ENCODE measurements at regions not wholly inside any gene's neighbourhood (a gene's known extent, or its start where the extent isn't known, plus 50 kb on each side); places are given as distances from the start of the nearest gene placed in this dataset.
A peak's percentile ranks its signal among the peaks of the same experiment; 100 is the strongest.

DNA sequence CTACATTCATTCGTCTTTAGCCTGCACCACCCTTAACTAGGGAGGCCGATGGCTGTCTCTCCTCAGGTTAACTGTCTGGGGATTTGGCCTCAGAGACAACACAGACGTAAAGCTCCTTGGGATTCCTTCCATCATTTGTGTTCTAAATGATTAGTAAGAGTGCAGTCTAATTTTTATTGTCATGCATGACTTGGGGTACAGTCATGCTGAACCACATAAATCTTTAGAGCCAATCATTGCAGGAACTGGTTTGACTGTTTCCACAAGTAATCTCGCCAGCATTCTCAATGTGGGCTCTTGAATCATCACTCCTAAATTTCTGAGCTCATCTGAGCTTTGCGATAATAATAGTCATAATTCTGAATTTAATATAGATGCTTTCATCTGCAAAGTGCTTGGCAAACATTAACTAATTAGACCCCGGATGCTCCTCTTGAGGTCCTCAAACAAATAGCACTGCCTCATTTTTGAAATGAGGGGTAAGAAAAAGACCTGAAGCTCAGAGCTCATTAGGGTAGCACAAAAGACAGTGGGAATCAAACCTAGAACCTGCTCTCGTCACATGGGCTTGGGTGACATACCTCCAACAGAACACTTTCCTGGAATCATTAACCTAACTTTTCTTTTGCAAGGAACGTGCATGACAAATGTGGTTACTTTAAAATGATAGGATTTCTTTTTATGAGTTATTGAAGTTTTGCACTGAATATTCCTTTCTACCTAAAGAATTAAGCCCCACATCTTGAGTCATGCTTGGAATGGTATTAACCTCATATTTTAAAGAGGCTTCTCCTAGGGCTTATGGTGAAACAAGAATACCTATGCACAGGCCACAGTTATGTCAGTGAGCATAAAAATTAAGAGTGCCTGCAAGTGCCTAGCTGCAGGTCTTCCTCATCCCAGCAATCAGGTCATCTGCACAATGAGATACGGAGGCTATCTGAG is 118.9 kb upstream of the NRP1 start:
- DNase-seq, result no peak

DNA sequence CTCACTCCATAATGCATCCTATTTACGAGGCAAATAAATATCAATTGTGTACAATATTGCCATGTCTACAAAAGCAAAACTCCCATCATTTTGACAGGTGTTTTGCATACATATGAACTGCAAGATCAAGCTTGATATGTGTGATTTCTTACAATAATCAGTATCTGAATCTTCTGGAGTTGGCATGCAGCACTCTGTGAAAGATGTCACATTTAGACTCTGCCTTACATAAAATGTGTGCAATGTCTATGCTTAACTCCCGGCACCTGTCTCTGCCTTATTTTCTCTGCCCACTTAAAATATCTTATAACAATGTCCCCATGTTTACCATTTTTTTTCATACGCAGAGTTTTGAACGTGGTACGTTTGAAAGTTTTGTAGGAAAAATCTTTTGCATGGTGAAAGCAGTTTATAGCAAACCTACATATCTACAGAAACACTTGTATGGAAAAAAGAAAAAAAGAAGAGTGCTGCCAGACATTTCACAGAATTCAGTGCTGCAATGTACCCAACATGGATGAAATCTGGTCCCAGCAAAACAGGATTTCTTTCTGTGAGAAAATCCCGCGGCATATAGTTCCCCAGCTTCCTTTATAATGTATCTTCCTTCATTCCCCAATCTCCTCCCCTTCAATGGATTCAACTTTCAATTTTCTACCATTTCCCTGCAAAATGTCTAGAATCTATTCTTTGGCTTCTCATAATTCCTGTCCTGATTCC is 114.1 kb upstream of the NRP1 start:
- no peak for DNase-seq

DNA sequence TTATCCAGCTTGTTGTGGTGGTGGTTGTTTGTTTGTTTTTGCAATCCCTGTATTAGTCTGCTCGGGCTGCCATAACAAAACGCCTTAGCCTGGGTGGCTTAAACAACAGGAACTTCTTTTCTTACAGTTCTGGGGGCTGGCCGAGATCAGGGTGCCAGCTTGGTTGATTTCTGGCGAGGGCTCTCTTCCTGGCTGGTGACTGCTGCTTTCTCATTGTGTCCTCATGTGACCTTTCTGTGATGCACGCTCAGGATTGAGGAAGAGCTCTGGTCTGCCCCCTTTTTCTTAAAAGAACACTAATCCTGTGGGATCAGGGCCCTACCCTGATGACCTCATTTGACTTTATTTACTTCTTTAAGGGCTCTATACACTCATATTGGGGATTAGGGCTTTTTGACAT is 107.1 kb upstream of the NRP1 start:
- no peak for DNase-seq

DNA sequence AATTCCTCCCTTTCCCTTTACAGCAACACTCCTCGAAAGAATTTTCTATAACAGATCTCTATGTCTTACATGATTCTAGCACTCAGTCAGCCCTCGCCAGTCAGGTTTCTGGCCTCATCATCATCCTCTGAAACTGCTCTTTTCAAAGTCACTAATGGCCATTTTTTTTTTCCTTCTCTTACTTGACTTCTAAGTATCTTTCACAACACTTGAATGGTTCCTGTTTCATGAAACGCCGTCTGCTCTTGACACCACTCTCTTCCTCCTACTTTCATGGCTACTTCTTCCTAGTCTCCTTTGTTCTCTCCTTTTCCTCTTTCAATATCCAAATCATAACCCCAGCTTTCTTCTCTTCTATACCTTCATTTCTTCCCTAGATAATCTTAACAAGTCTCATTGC is 100.5 kb upstream of the NRP1 start:
- DNase-seq, result no peak

DNA sequence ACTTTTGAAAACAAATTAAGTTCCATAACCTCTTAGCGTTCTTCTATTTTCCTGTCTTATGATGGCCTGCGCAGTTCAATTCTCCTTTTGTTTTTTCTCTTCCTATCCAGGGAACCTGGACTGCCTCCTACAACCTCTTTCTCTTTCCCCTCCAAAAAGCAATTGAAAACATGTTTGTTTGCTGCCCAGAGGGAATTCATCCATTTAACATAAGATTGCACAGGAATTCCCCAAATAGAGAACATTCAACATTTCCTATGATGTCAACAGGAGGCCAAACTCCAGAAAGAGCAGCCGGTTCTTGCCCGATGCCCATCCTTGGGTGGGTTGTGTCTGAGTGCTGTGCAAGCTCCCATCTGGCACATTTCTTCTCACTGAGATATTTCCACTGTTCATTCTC is 94.2 kb upstream of the NRP1 start:
- DNase-seq, result no peak

DNA sequence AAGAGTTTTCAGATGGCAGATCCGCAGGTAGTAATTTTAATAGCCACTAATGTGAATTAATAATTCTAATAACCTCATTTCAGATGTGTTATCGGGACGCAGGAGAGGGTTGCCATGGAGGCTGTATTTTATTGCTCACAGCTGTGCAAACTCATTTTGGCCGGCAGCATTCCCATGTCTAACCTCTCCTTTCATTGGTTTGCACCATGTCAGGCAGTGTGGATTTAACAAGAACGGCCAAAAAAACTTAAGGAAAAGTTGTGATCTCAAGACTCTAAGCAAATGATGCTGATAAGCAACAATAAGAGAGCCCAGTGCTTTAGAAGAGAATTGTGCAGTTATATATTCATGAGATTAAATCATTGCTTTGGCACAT is 88.7 kb upstream of the NRP1 start:
- DNase-seq, result no peak

DNA sequence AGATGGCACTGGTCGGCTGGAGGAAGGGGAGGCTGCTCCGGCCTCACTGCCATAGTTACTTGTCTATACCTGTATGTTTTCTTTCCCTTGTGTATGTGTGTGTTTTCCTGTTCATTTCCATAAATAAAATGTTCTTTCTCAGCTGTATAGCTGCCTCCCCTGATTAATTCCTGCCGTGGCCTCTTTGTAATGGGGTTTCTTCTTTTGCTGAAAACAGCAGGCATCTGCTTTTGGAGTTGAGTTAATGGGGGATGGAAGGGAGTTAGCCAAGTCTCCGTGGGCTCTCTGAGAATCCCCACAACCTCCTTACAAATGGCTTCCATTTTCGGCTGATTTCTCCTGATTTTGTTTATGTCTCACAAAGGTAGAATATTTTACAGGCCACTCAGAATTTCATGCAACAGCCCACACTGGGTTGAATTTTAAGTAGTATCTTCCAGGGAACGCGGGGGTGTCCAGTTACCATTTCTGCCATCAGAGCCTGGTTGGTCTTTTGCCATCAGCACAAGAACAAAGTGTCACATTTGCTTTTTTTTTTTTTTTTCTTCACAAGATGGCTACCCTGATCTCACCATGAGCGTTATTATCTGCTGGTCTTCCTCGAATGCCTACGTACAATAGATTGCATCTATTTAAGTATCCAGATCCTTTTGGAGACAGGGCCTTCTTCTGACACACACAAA is 88.1 kb upstream of the NRP1 start:
- no peak for DNase-seq

DNA sequence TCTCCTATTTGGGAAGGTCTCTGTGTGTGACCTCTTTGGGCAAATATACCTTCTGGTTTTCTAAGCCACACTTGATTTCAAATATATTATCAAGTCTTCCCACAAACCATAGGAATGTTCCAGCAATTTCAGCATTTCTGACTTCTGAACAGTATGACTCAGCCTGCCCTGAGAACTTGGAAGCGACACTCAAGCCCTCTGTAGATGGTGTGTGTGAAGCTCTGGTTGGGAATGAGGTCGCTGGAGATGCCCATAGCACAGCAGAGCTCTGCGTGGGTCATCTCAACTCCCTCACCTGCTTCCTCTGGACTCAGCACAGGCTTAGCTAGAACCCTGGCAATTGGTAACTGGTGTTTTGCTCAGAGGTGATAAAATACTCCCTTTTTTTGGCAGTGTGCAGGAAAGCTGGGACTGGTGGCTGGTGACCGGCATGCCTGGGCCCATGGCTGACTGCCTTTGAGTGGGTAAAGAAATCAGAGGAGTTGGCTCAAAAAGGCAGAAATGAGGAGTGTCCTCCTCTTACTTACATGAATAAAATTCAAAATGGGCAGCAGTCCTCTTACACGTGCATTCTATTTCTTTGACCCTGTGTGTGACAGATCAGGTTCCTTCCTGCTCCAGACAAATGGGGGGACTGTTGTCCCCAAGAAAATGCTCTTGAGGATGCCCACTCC is 87.5 kb upstream of the NRP1 start:
- no peak for DNase-seq

DNA sequence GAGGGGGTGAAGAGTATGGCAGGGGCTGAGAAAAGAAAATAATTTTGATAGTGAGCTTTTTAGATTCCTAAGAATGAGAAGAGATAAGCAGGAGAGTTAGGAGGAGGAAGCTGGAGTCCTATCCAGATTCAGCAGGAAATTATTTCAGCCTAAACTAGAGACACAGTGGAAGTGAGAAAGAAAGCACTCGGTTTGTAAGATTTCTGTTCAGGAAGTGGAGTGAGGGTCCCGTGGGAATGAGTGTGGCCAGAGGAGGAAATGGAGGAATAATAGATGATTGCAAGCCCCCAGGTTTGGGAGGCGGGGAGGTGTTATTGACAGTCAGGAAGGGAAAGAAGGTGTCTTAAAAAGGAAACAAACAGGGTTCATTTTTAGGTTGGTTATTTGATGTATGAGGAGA is 84.8 kb upstream of the NRP1 start:
- DNase-seq, result no peak

DNA sequence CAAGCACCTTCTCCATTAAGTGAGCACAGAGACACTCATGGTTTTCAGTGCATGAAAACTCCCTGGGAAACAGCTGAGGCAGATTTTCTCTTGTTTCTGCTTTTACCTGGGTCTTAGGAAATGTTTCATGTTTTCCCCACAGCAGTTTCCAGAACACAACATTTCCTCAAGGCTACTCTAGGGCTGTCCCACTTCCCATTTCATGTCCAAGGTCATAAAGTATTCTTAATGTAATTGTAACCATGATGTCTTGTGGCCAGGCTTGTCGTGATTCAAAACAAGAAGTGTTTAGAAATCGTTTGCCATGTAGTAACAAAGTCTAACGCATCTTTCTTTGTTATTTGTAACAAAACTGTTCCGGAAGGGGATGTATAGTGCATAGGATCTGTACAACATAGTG is 83.8 kb upstream of the NRP1 start:
- DNase-seq, result no peak

DNA sequence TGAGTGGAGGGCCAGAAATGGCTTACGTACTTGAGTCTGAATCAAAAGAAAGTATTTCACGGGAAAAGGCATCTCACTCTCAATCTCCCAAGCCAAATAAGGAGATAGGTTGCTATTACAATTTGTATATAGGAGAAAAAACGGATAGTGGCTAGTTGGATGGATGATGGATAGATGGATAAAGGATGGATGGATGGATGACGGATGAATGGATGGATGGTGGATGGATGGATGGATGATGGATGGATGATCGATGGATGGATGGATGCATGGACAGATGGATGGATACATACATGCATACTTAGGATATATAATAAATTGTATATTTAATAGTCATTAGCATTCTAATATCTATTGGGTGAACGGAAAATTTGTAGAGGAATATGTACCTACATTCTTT is 82.2 kb upstream of the NRP1 start:
- no peak for DNase-seq

DNA sequence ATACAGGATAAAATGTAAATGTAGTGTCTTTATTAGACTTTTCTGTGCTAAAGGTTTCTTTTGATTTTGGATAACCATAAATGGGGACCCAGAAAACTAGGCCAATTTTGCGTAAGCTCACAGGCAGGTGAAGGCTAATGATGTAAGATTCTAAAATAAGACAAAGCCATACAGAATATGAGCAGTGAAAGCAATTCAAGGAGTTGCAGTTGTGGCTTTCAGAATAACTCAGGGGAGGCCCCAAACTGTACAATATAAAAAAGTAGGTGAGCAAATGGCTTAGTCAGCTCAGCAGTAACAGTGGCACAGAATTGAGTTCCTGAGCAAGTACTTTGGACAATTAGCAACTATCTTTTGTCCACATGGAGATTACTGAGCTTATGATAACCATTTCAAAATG is 81.7 kb upstream of the NRP1 start:
- peak; percentile 30 for DNase-seq

DNA sequence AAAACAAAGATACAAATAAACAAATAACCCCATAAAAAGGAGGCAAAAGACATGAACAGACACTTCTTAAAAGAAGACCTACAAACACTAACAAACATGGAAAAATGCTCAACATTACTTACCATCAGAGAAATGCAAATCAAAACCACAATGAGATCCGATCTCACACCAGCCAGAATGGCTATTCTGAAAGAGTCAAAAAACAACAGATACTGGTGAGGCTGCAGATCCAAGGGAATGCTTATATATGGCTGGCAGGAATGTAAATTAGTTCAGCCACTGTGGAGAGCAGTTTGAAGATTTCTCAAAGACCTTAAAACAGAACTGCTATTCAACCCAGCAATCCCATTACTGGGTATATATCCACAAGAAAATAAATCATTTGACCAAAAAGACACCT is 80.4 kb upstream of the NRP1 start:
- no peak for DNase-seq

DNA sequence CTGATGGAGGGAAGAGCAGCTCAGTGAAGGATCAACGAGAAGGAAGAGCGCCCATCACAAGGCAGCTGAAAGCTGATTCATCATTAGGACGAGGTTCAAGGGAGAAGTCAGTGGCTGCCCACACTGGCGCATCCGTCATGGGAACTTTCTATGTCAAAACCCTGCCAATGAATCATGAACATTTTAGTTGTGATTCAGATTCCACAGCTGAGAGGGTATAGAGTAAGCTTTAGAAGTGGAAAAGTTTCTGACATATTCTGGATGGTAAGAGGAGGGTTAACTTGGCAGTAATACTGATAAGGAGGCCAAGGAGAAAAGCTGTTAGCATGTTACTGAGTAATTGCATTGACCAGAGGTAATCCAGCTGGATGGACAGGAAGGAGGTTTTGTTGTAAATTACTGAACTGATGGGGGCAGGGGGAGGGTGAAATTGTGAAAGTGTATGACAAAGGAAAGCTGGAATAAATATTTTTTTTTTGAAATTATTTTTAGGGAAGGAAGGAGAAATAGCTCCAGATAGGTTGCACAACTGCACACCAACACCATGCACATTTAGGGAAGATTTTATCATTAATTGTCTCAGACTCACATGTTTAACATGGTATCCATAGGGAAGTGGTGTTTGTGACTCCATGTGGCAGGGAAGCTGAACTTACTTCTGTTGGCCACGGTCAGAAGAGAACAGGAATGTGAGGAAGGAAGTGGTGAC is 78.3 kb upstream of the NRP1 start:
- DNase-seq, result no peak

DNA sequence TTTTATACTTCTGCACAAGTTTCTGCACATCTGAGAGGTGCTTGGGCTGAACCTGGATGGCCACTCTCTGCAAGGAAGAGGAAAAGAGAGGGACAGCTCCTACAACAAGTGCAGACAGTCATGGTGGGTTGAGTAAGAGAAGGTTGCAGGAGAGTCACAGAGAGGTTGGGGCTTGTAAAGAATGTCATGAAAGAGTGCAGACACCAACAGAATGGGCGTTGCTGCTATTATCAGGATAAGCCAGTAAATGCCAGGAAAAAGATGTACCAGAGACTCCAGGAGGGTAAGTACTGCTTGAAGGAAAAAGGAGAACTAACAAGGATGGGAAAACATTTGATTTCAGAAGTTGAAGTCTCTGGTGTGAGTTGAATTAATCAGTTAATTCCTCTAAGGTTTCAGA is 77.8 kb upstream of the NRP1 start:
- no peak for DNase-seq

DNA sequence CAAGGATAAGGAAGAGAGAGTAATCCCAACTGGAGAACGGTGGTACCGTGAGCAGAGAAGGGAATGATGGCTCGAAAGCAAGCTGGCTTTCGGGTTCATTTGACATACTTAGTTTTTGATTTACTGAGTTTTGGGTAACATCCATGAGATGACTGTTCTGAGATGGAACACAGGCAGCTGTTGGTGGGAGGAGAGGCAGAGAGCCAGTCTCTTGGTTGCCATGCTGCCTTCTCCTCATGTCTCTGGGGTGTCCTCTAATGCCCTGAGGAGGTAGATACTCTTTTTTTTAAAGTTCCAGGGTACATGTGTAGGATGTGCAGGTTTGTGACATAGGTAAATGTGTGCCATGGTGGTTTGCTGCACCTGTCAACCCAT is 76.4 kb upstream of the NRP1 start:
- DNase-seq, result no peak

DNA sequence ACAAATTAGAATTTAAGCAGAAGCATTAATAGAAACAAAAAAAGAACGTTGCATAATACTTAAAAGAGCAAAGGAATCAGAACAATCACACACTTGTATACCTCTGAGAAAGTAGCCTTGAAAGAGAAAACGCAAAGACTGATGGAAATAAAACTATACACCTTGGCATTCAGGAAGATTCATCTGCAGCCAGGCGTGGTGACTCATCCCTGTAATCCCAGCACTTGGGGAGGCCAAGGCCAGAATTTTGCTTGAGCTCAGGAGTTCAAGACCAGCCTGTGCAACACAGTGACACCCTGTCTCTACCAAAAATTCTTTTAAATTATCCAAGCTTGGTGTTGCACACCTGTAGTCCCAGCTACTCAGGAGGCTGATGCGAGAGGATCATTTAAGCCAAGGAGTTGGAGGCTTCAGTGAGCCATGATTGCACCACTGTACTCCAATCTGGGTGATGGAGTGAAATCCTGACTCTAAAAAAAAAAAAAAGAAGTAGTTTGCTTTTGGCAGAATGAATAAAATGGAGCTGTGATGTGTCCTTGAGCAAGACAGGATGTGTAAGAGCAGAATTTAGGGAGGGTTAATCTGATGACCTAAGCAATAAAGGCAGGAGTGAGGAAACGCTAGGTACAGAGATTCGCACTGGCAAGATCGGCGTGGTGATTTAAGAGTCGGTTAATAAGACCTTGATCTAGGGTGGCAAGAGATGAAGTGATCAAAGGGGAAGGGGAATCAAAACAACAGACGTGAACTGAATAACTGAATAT is 75.8 kb upstream of the NRP1 start:
- DNase-seq, result no peak

DNA sequence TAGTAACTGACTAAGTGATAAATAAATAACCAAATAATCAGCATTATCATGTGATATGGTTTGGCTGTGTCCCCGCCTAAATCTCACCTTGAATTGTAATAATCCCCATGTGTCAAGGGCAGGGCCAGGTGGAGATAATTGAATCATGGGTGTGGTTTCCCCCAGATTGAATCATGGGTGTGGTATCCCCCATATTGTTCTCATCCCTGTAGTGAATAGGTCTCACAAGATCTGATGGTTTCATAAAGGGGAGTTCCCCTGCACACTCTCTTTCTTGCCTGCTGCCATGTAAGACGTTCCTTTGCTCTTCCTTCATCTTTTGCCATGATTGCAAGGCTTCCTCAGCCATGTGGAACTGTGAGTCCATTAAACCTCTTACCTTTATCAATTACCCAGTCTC is 72.1 kb upstream of the NRP1 start:
- DNase-seq, result no peak

DNA sequence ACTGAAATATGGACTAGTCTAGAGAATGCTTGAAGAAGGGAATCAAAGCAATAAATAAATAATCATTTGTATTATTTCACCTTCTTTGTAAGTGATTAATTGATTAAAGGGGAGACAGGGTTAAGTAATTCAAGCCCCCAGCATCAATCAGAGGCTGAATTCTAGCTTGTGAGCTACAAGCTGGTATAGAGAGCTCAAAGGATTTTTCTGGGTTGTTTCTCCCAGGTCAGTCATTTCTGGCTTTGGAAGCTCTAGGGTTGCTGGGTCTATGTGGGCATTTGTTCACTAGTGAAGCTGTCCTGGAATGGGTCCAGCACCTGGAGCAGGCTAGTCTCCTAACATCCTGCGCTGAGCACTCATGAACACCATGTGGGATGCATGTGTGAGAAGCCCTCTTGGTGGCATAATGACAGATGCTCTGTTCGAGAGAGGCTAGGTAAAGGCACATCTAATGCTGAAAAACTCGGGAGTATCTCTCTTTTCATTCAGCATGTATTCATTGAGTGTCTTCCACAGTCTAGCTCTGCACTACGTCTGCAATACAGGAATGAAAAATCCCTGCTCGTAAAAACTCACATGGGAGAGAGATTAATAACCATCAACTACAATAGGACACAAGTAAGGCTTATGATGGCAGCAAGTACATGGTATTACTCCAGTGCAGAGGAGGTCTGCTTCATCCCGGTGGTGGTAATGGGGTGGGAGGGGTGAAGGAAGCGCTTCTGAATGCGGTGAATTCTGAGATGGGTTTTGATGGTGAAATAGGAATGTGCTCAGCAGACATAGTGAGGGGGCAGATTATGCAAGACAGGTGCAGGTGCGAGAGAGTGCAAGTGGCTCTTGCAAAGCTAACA is 68.0 kb upstream of the NRP1 start:
- DNase-seq, result no peak

DNA sequence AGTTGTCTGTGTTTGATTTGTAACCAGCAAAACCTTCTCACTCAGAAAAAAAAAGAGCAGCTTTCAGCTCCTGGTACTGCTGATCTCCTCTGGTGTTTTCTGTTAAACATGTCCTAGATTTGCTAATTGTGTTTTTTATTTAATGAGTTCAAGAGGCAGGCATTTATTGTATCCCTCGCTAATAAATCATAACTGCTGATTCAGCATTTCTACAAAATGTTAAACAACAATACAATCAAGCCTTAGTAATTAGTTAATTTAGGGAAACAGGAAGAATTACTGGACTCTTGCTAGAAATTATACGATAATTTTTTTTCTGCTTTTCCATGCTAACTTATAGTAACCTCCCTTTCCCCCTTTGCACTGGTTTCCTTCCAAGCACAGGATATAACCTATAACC is 66.8 kb upstream of the NRP1 start:
- DNase-seq, result no peak

DNA sequence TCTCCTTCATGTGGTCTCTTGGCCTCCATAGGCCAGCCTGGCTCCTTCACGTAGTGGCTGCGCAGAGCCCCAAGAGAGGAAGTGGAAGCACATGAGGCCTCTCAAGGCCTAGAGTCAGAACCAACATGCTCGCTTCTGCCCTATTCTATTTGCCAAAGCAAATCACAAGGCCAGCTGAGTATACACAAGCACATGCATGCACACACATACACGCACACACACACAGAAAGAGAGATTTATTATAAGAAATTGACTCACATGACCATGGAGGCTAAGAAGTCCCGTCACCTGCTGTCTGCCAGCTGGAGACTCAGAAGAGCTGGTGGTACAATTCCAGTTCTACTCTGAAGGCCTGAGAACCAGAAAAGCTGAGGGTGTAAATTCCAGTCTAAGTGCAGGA is 64.3 kb upstream of the NRP1 start:
- no peak for DNase-seq

Measured in activated CD4-positive, alpha-beta T cell treated with anti-CD3 and anti-CD28 coated beads, Interleukin-2, amount 50 U/mL, for 16 hours (primary cell).